Spinal cord (tissue), 10 donors: ENCODE measurements at regions not wholly inside any gene's neighbourhood (a gene's known extent, or its start where the extent isn't known, plus 50 kb on each side); places are given as distances from the start of the nearest gene placed in this dataset. TPM values are rescaled to one million over a fixed set of nuclear protein-coding genes. Genes with fewer than 3 reads are reported as not detected.
A peak's percentile ranks its signal among the peaks of the same experiment; 100 is the strongest.
"Not testable (repeated sequence)": the region's sequence is repeated elsewhere in the genome, so short reads cannot be mapped to it uniquely, and the experiment has no call there.

Experiments
- DNase-seq, 6 donors: peaks; one replicate each; pipeline versions ENCODE4 v3.0.0 to v3.0.0-alpha.2; 2013 to 2015; ENCODE audit warnings: low spot score in 6 of 6, low read depth in 4 of 6
- H3K27ac ChIP-seq: one replicate; pipeline ENCODE4 v1.5.1; 2013; ENCODE audit warnings: low read depth, low read length, control low read depth
- H3K27me3 ChIP-seq: one replicate; pipeline ENCODE4 v1.6.1; 2013; ENCODE audit warnings: low read length; ENCODE audit not compliant: control insufficient read depth, insufficient read depth
- H3K36me3 ChIP-seq: one replicate; pipeline ENCODE4 v1.6.1; 2013; ENCODE audit warnings: low read length; ENCODE audit not compliant: control insufficient read depth, insufficient read depth
- H3K4me1 ChIP-seq: one replicate; pipeline ENCODE4 v1.6.1; 2013; ENCODE audit warnings: low read length; ENCODE audit not compliant: control insufficient read depth, insufficient read depth
- H3K4me3 ChIP-seq: one replicate; pipeline ENCODE4 v1.5.1; 2013; ENCODE audit warnings: low read depth, low read length, control low read depth
- H3K9me3 ChIP-seq: one replicate; pipeline ENCODE4 v1.6.1; 2013; ENCODE audit warnings: low read length; ENCODE audit not compliant: control insufficient read depth, insufficient read depth
- WGBS: methylation state at CpG from one replicate; pipeline ENCODE4 v1.1.5; 2013; ENCODE audit warnings: missing lambda C conversion rate; ENCODE audit not compliant: insufficient coverage; 5-methylcytosine and 5-hydroxymethylcytosine counted together
- small RNA-seq: library from RNA; depleted of rRNA; stranded (forward); fragments of <200 nt; gene quantifications from one replicate; pipeline ENCODE3, GENCODE V24; 2014; ENCODE audit warnings: low replicate concordance
- donor health status: healthy.

- H3K9me3 ChIP-seq, H3K36me3 ChIP-seq, H3K27me3 ChIP-seq, H3K4me1 ChIP-seq, H3K27ac ChIP-seq, H3K4me3 ChIP-seq: not testable (repeated sequence)
- no CpG with 5 or more reads among the region's 3 CpGs for WGBS
- DNase-seq, result peak in 1 of 6 donors; percentile 51
Observed at GRCh38 chr7:153991471-153991870, 60.7 kb upstream of the DPP6 start.

GRCh38 chr7:153993402-153993801 lies 58.8 kb upstream of the DPP6 start:
- H3K27ac ChIP-seq, DNase-seq, H3K36me3 ChIP-seq, H3K27me3 ChIP-seq, H3K4me1 ChIP-seq, H3K9me3 ChIP-seq, H3K4me3 ChIP-seq: not testable (repeated sequence)
- WGBS, result no CpG with 5 or more reads among the region's 2 CpGs

- not testable (repeated sequence) for H3K27ac ChIP-seq, DNase-seq, H3K9me3 ChIP-seq, H3K4me3 ChIP-seq, H3K27me3 ChIP-seq, H3K4me1 ChIP-seq, H3K36me3 ChIP-seq
- 100% methylated on average over 1 of the region's 4 CpGs for WGBS
Observed at GRCh38 chr7:153998896-153999295, 53.3 kb upstream of the DPP6 start.

Small RNA genes in the stretch of these regions (small RNA-seq; reads per million reads assigned to genes)
- not detected for gene AC005588.1
- gene AC079809.1, result not detected
